ENCODE measurements at regions not wholly inside any gene's neighbourhood (a gene's known extent, or its start where the extent isn't known, plus 50 kb on each side); places are given as distances from the start of the nearest gene placed in this dataset.

GRCh38 chr14:87149583-87150354 lies 843.2 kb downstream of the GALC start:
- no peak for DNase-seq

GRCh38 chr14:87148655-87149054 lies 844.3 kb downstream of the GALC start:
- DNase-seq, result no peak

- no peak for DNase-seq
Observed at GRCh38 chr14:87142551-87143211, 850.3 kb downstream of the GALC start.

GRCh38 chr14:87141801-87142200 lies 851.2 kb downstream of the GALC start:
- no peak for DNase-seq

GRCh38 chr14:87139299-87139698 lies 853.7 kb downstream of the GALC start:
- DNase-seq, result no peak

- DNase-seq, result no peak
Observed at GRCh38 chr14:87133073-87133801, 859.7 kb downstream of the GALC start.

GRCh38 chr14:87131879-87132278 lies 861.1 kb downstream of the GALC start:
- DNase-seq, result no peak

- no peak for DNase-seq
Observed at GRCh38 chr14:87122166-87122565, 870.8 kb downstream of the GALC start.

GRCh38 chr14:87121716-87122115 lies 871.3 kb downstream of the GALC start:
- DNase-seq, result no peak

- no peak for DNase-seq
Observed at GRCh38 chr14:87115234-87115633, 877.7 kb downstream of the GALC start.

- DNase-seq, result no peak
Observed at GRCh38 chr14:87113286-87113685, 879.7 kb downstream of the GALC start.

GRCh38 chr14:87111741-87112140 lies 881.2 kb downstream of the GALC start:
- no peak for DNase-seq

- no peak for DNase-seq
Observed at GRCh38 chr14:87111126-87111525, 881.9 kb downstream of the GALC start.

- DNase-seq, result no peak
Observed at GRCh38 chr14:87109271-87109670, 883.7 kb downstream of the GALC start.

GRCh38 chr14:87108726-87109125 lies 884.3 kb downstream of the GALC start:
- no peak for DNase-seq

- DNase-seq, result no peak
Observed at GRCh38 chr14:87102811-87103378, 890.1 kb downstream of the GALC start.

GRCh38 chr14:87097015-87097414 lies 896.0 kb downstream of the GALC start:
- DNase-seq, result no peak

- no peak for DNase-seq
Observed at GRCh38 chr14:87094913-87095312, 898.1 kb downstream of the GALC start.

- DNase-seq, result no peak
Observed at GRCh38 chr14:87088588-87088987, 904.4 kb downstream of the GALC start.

GRCh38 chr14:87087881-87088280 lies 905.1 kb downstream of the GALC start:
- DNase-seq, result no peak

GRCh38 chr14:87084908-87085307 lies 908.1 kb downstream of the GALC start:
- DNase-seq, result no peak

GRCh38 chr14:87082917-87083316 lies 910.1 kb downstream of the GALC start:
- no peak for DNase-seq

GRCh38 chr14:87081004-87081403 lies 912.0 kb downstream of the GALC start:
- DNase-seq, result no peak

GRCh38 chr14:87080146-87080545 lies 912.8 kb downstream of the GALC start:
- DNase-seq, result no peak

Data from NCI-H226 (cell line).